ENCODE measurements at regions not wholly inside any gene's neighbourhood (a gene's known extent, or its start where the extent isn't known, plus 50 kb on each side); places are given as distances from the start of the nearest gene placed in this dataset.

DNA sequence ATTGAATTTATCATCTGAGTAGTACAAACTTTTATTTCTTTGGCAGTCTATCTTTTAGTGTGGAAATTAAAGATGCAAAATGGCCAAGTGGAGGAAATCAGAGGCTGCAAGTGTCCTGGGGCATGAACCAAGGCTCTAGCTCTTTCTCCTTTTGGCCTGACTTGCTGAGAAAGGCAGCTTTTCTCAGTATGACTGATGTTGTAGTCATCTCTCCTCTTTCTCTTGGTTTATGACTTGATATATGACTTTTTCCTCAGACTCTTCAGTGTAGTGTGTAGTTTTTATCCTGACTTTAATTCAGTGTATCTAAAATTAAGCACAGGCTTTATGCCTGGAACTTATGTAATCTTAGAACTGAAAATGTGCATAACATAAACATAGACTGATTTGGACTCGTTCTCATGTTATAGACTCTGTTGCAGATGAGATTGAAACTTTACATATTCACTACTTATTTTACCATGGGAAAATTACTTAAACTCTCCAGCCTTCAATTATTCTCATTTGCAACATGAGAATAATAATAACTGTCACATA is 65.7 kb downstream of the SLITRK5 start:
- H3K4me3 ChIP-seq (ENCODE audit: low read length) = no peak overlapping the region
- H3K9me2 ChIP-seq (replicated peaks; ENCODE audit: control insufficient read depth, low read length) = no peaks in the 10 kb centered on the region
- no peak for TF ChIP-seq EZH2phosphoT487 (IDR thresholded peaks at IDR 0.05; ENCODE audit: borderline replicate concordance, low read length)
- TF ChIP-seq, protein P1, sequence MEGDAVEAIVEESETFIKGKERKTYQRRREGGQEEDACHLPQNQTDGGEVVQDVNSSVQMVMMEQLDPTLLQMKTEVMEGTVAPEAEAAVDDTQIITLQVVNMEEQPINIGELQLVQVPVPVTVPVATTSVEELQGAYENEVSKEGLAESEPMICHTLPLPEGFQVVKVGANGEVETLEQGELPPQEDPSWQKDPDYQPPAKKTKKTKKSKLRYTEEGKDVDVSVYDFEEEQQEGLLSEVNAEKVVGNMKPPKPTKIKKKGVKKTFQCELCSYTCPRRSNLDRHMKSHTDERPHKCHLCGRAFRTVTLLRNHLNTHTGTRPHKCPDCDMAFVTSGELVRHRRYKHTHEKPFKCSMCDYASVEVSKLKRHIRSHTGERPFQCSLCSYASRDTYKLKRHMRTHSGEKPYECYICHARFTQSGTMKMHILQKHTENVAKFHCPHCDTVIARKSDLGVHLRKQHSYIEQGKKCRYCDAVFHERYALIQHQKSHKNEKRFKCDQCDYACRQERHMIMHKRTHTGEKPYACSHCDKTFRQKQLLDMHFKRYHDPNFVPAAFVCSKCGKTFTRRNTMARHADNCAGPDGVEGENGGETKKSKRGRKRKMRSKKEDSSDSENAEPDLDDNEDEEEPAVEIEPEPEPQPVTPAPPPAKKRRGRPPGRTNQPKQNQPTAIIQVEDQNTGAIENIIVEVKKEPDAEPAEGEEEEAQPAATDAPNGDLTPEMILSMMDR (IDR thresholded peaks at IDR 0.05; ENCODE audit: low read depth, low read length, poor library complexity, severe bottlenecking) = no peak
- no peaks in the 10 kb centered on the region for H3K79me2 ChIP-seq (ENCODE audit: control insufficient read depth, low read length)
- H3K9me3 ChIP-seq (ENCODE audit: control insufficient read depth, insufficient read depth, low read length) = no peaks in the 10 kb centered on the region
- no peaks in the 10 kb centered on the region for H3K27me3 ChIP-seq (ENCODE audit: control insufficient read depth, low read length)
- no peak overlapping the region for H3K4me2 ChIP-seq (ENCODE audit: low read length)
- H4K20me1 ChIP-seq (ENCODE audit: control insufficient read depth, insufficient read depth, low read depth, low read length) = no peaks in the 10 kb centered on the region
- no peak overlapping the region for H3K27ac ChIP-seq (ENCODE audit: low read depth, low read length)
- H3K36me3 ChIP-seq (ENCODE audit: control insufficient read depth, low read length) = no peaks in the 10 kb centered on the region
- no peaks in the 10 kb centered on the region for H3K4me1 ChIP-seq (ENCODE audit: control insufficient read depth, low read length)
- H3F3A ChIP-seq (ENCODE audit: control insufficient read depth, insufficient read depth) = no peaks in the 10 kb centered on the region

DNA sequence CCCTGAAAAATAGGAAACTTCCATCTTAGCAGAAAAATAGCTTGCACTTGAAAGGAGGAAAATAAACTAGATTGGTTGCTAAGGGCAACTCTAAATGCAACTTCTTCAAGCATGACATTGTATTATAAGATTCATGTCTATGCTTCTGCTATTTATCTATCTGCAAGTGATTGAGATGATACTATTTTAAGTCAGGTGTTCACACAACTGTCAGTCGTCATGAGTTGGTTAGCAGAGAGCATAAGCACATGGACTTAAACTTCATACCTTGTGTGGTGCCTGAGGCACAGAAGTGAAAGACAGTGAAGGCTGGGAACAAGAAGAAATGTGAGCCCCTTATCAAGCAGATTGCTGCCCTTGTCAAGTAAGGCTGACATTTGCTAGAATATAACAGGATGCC is 82.9 kb downstream of the SLITRK5 start:
- H3K4me3 ChIP-seq (ENCODE audit: low read length) = no peak overlapping the region
- H3K4me2 ChIP-seq (ENCODE audit: low read length) = no peak overlapping the region
- H3K27ac ChIP-seq (ENCODE audit: low read depth, low read length) = no peak overlapping the region
- no peaks in the 10 kb centered on the region for H3K27me3 ChIP-seq (ENCODE audit: control insufficient read depth, low read length)
- TF ChIP-seq, protein P1 (IDR thresholded peaks at IDR 0.05; ENCODE audit: low read depth, low read length, poor library complexity, severe bottlenecking) = no peak
- TF ChIP-seq EZH2phosphoT487 (IDR thresholded peaks at IDR 0.05; ENCODE audit: borderline replicate concordance, low read length) = no peak
- no peaks in the 10 kb centered on the region for H3K9me3 ChIP-seq (ENCODE audit: control insufficient read depth, insufficient read depth, low read length)
- H3F3A ChIP-seq (ENCODE audit: control insufficient read depth, insufficient read depth) = no peaks in the 10 kb centered on the region
- H3K4me1 ChIP-seq (ENCODE audit: control insufficient read depth, low read length) = no peaks in the 10 kb centered on the region
- no peaks in the 10 kb centered on the region for H3K36me3 ChIP-seq (ENCODE audit: control insufficient read depth, low read length)
- no peaks in the 10 kb centered on the region for H4K20me1 ChIP-seq (ENCODE audit: control insufficient read depth, insufficient read depth, low read depth, low read length)
- H3K79me2 ChIP-seq (ENCODE audit: control insufficient read depth, low read length) = no peaks in the 10 kb centered on the region
- H3K9me2 ChIP-seq (replicated peaks; ENCODE audit: control insufficient read depth, low read length) = no peaks in the 10 kb centered on the region

DNA sequence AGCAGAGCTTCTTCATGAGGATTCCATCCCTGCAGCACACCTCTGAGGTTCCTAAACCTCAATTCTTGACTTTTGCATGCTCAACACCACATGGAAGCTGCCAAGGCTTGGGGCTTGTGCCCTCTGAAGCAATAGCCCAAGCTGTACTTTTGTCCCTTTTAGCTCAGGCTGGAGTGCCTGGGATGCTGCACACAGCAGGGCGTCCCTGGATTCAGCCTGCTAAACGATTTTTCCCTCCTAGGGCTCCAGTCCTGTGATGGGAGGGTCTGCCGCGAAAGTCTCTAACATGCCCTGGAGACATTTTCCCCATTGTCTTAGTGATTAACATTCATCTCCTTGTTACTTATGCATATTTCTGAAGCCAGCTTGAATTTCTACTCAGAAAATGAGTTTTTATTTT is 98.3 kb downstream of the SLITRK5 start:
- Histone ChIP-seq H3F3A (ENCODE audit: control insufficient read depth, insufficient read depth) (no peaks in the 10 kb centered on the region), H3K27ac (ENCODE audit: low read depth, low read length) (no peak overlapping the region), H3K4me1 (ENCODE audit: control insufficient read depth, low read length) (no peaks in the 10 kb centered on the region), H3K9me2 (replicated peaks; ENCODE audit: control insufficient read depth, low read length) (no peaks in the 10 kb centered on the region), H4K20me1 (ENCODE audit: control insufficient read depth, insufficient read depth, low read depth, low read length) (no peaks in the 10 kb centered on the region), H3K27me3 (ENCODE audit: control insufficient read depth, low read length) (no peaks in the 10 kb centered on the region), H3K36me3 (ENCODE audit: control insufficient read depth, low read length) (no peaks in the 10 kb centered on the region), H3K4me2 (ENCODE audit: low read length) (no peak overlapping the region), H3K79me2 (ENCODE audit: control insufficient read depth, low read length) (no peaks in the 10 kb centered on the region), H3K4me3 (ENCODE audit: low read length) (no peak overlapping the region), H3K9me3 (ENCODE audit: control insufficient read depth, insufficient read depth, low read length) (no peaks in the 10 kb centered on the region)
- TF ChIP-seq EZH2phosphoT487 (IDR thresholded peaks at IDR 0.05; ENCODE audit: borderline replicate concordance, low read length) = no peak
- TF ChIP-seq, protein P1 (IDR thresholded peaks at IDR 0.05; ENCODE audit: low read depth, low read length, poor library complexity, severe bottlenecking) = no peak
